BE2C (cell line): ENCODE measurements at regions not wholly inside any gene's neighbourhood (a gene's known extent, or its start where the extent isn't known, plus 50 kb on each side); places are given as distances from the start of the nearest gene placed in this dataset.

Experiments
- DNase-seq: peaks from one replicate; pipeline ENCODE4 v3.0.0-alpha.2; 2020
- H3K27me3 ChIP-seq: fragments of 250-450 bp; sonication (Bioruptor Pico); 2 replicates; pipeline ENCODE4 v1.5.1; 2020; ENCODE audit warnings: mild to moderate bottlenecking
- H3K36me3 ChIP-seq: fragments of 250-450 bp; sonication (Bioruptor Pico); 2 replicates; pipeline ENCODE4 v1.5.1; 2020; ENCODE audit warnings: mild to moderate bottlenecking
- H3K4me1 ChIP-seq: fragments of 250-450 bp; sonication (Bioruptor Pico); 2 replicates; pipeline ENCODE4 v1.5.1; 2020
- H3K4me3 ChIP-seq: 2 replicates; pipeline ENCODE4 v1.5.1; 2011; ENCODE audit warnings: low read depth, low read length
- H3K9me3 ChIP-seq: fragments of 250-450 bp; sonication (Bioruptor Pico); 2 replicates; pipeline ENCODE4 v1.5.1; 2020
- CTCF ChIP-seq: IDR thresholded peaks from 2 replicates; pipeline ENCODE4 v1.5.1; 2012; ENCODE audit warnings: mild to moderate bottlenecking, low read depth, low read length

- Histone ChIP-seq H3K4me1 (no peaks in the 10 kb centered on the region), H3K9me3 (no peaks in the 10 kb centered on the region), H3K4me3 (no peak overlapping the region), H3K36me3 (no peaks in the 10 kb centered on the region), H3K27me3 (no peaks in the 10 kb centered on the region)
- no peak for TF ChIP-seq CTCF
- no peak for DNase-seq
Measured at GRCh38 chr3:84126160-84126559, 832.6 kb upstream of the CADM2 start.

GRCh38 chr3:84128024-84128423, 830.8 kb upstream of the CADM2 start:
- no peaks in the 10 kb centered on the region for H3K9me3 ChIP-seq
- no peaks in the 10 kb centered on the region for H3K36me3 ChIP-seq
- TF ChIP-seq CTCF: no peak
- no peaks in the 10 kb centered on the region for H3K4me1 ChIP-seq
- H3K4me3 ChIP-seq: no peak overlapping the region
- H3K27me3 ChIP-seq: no peaks in the 10 kb centered on the region
- no peak for DNase-seq

- no peaks in the 10 kb centered on the region for H3K27me3 ChIP-seq
- DNase-seq: no peak
- H3K4me1 ChIP-seq: no peaks in the 10 kb centered on the region
- H3K9me3 ChIP-seq: no peaks in the 10 kb centered on the region
- no peak for TF ChIP-seq CTCF
- no peak overlapping the region for H3K4me3 ChIP-seq
- no peaks in the 10 kb centered on the region for H3K36me3 ChIP-seq
Measured at GRCh38 chr3:84136425-84136824, 822.4 kb upstream of the CADM2 start.

GRCh38 chr3:84140631-84141030, 818.2 kb upstream of the CADM2 start:
- Histone ChIP-seq H3K36me3 (no peaks in the 10 kb centered on the region), H3K4me3 (no peak overlapping the region), H3K9me3 (no peaks in the 10 kb centered on the region), H3K4me1 (no peaks in the 10 kb centered on the region), H3K27me3 (no peaks in the 10 kb centered on the region)
- TF ChIP-seq CTCF: no peak
- no peak for DNase-seq

GRCh38 chr3:84141571-84141970, 817.2 kb upstream of the CADM2 start:
- H3K36me3 ChIP-seq: no peaks in the 10 kb centered on the region
- no peak overlapping the region for H3K4me3 ChIP-seq

GRCh38 chr3:84165328-84165727, 793.5 kb upstream of the CADM2 start:
- DNase-seq: no peak
- no peak for TF ChIP-seq CTCF
- Histone ChIP-seq H3K4me3 (no peak overlapping the region), H3K9me3 (no peaks in the 10 kb centered on the region), H3K4me1 (no peaks in the 10 kb centered on the region), H3K27me3 (no peaks in the 10 kb centered on the region), H3K36me3 (no peaks in the 10 kb centered on the region)

More at GRCh38 chr3:84141571-84141970, 817.2 kb upstream of the CADM2 start:
- no peak for DNase-seq
- no peak for TF ChIP-seq CTCF
- Histone ChIP-seq H3K9me3 (no peaks in the 10 kb centered on the region), H3K27me3 (no peaks in the 10 kb centered on the region), H3K4me1 (no peaks in the 10 kb centered on the region)
